ENCODE measurements at regions not wholly inside any gene's neighbourhood (a gene's known extent, or its start where the extent isn't known, plus 50 kb on each side); places are given as distances from the start of the nearest gene placed in this dataset.

DNA sequence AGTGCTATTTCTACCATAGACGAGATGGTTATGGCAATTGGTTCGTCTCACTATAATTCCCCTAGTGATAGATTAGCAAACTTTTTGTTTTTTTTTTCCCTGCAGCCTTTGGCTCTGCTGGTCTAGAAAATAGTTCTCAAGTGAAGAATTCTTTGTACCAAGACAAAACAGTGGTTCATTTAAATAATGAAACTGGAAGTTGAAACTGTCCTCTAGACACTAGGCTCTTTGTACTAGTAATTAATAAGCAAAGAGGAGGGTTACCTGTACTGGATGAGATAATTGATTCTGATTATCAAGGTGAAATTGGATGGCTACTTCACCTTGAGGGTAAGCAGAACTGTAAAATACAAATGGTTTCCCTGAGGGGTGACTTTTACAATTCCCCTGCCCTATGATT, 156.9 kb upstream of the DCC start:
- TF ChIP-seq EP300 (IDR thresholded peaks at IDR 0.05; ENCODE audit: borderline replicate concordance in 1 of 2, low read depth in 2 of 2, low read length in 2 of 2) (no peak), SP4 (IDR thresholded peaks at IDR 0.05; ENCODE audit: low read length) (no peak), RAD21 (IDR thresholded peaks at IDR 0.05 in 1 of 2, conservative IDR thresholded peaks at IDR 0.05 in 1 of 2; ENCODE audit: low read depth in 2 of 2, low read length in 2 of 2) (no peak), POLR2A (IDR thresholded peaks at IDR 0.05; ENCODE audit: control extremely low read depth in 1 of 2, low read depth in 2 of 2, low read length in 2 of 2) (no peak), ZNF274 (IDR thresholded peaks at IDR 0.05; ENCODE audit: borderline replicate concordance, extremely low read depth, low read length) (no peak), GTF2F1 (IDR thresholded peaks at IDR 0.05; ENCODE audit: borderline replicate concordance, low read depth, low read length) (no peak), RBBP5 (IDR thresholded peaks at IDR 0.05; ENCODE audit: borderline replicate concordance, low read depth, low read length) (no peak), GABPA (IDR thresholded peaks at IDR 0.05; ENCODE audit: borderline replicate concordance, insufficient read depth, low read length) (no peak), POLR2AphosphoS5 (IDR thresholded peaks at IDR 0.05; ENCODE audit: low read depth, low read length) (no peak), TAF1 (IDR thresholded peaks at IDR 0.05; ENCODE audit: low read depth, low read length) (no peak)
- TF ChIP-seq, protein P1, sequence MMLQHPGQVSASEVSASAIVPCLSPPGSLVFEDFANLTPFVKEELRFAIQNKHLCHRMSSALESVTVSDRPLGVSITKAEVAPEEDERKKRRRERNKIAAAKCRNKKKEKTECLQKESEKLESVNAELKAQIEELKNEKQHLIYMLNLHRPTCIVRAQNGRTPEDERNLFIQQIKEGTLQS (IDR thresholded peaks at IDR 0.05; ENCODE audit: insufficient read depth, low read depth, low read length), result no peak
- TF ChIP-seq, protein P2, sequence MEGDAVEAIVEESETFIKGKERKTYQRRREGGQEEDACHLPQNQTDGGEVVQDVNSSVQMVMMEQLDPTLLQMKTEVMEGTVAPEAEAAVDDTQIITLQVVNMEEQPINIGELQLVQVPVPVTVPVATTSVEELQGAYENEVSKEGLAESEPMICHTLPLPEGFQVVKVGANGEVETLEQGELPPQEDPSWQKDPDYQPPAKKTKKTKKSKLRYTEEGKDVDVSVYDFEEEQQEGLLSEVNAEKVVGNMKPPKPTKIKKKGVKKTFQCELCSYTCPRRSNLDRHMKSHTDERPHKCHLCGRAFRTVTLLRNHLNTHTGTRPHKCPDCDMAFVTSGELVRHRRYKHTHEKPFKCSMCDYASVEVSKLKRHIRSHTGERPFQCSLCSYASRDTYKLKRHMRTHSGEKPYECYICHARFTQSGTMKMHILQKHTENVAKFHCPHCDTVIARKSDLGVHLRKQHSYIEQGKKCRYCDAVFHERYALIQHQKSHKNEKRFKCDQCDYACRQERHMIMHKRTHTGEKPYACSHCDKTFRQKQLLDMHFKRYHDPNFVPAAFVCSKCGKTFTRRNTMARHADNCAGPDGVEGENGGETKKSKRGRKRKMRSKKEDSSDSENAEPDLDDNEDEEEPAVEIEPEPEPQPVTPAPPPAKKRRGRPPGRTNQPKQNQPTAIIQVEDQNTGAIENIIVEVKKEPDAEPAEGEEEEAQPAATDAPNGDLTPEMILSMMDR (IDR thresholded peaks at IDR 0.05; ENCODE audit: control extremely low read depth in 1 of 3, insufficient read depth in 1 of 3, low read depth in 1 of 3, low read length in 3 of 3), result no peak
- TF ChIP-seq, protein P3, sequence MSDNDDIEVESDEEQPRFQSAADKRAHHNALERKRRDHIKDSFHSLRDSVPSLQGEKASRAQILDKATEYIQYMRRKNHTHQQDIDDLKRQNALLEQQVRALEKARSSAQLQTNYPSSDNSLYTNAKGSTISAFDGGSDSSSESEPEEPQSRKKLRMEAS (IDR thresholded peaks at IDR 0.05), result no peak
